SJCRH30 (cell line): ENCODE measurements at regions not wholly inside any gene's neighbourhood (a gene's known extent, or its start where the extent isn't known, plus 50 kb on each side); places are given as distances from the start of the nearest gene placed in this dataset.

Source experiments
- DNase-seq, 2 experiments: peaks; one replicate each; pipeline ENCODE4 v3.0.0-alpha.2; 2015 to 2020
- H3K27ac ChIP-seq: fragments of 250-450 bp; sonication (Bioruptor Pico); 2 replicates; pipeline ENCODE4 v1.5.1; 2020; ENCODE audit warnings: mild to moderate bottlenecking, moderate library complexity
- H3K27me3 ChIP-seq: fragments of 250-450 bp; sonication (Bioruptor Pico); 2 replicates; pipeline ENCODE4 v1.5.1; 2020; ENCODE audit warnings: mild to moderate bottlenecking, moderate library complexity
- H3K36me3 ChIP-seq: fragments of 250-450 bp; sonication (Bioruptor Pico); 2 replicates; pipeline ENCODE4 v1.5.1; 2020; ENCODE audit warnings: mild to moderate bottlenecking, moderate library complexity
- H3K4me1 ChIP-seq: fragments of 250-450 bp; sonication (Bioruptor Pico); 2 replicates; pipeline ENCODE4 v1.5.1; 2020; ENCODE audit warnings: mild to moderate bottlenecking, moderate library complexity
- H3K4me3 ChIP-seq: fragments of 250-450 bp; sonication (Bioruptor Pico); 2 replicates; pipeline ENCODE4 v1.5.1; 2020; ENCODE audit warnings: mild to moderate bottlenecking, moderate library complexity
- H3K9me3 ChIP-seq: fragments of 250-450 bp; sonication (Bioruptor Pico); replicated peaks from 2 replicates; pipeline ENCODE4 v1.5.1; 2020; ENCODE audit warnings: mild to moderate bottlenecking, moderate library complexity

DNA sequence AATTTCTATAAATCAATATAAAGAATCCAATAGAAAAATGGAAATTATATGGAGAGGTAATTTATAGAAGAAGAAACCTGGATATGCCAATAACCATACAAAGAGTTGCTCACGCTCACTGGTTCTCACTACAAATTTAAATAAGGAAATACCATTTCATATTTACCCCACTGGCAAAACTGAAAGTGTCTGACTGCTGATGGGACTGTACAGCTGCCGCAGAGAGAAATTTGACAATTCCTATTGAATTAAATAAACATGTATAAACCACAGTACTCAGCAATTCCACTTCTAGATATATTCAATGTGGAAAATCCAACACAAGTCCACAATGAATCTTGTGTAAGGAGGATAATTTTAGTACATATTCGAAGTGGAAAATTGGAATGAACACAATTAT lies 830.4 kb upstream of the GRAMD2B start:
- Histone ChIP-seq H3K4me3 (no peak overlapping the region), H3K9me3 (no peaks in the 10 kb centered on the region), H3K27ac (no peak overlapping the region), H3K4me1 (peaks cover 39% of the 10 kb centered on the region), H3K27me3 (no peaks in the 10 kb centered on the region), H3K36me3 (no peaks in the 10 kb centered on the region)
- peak in 1 of 2 experiments; percentile 22 for DNase-seq

DNA sequence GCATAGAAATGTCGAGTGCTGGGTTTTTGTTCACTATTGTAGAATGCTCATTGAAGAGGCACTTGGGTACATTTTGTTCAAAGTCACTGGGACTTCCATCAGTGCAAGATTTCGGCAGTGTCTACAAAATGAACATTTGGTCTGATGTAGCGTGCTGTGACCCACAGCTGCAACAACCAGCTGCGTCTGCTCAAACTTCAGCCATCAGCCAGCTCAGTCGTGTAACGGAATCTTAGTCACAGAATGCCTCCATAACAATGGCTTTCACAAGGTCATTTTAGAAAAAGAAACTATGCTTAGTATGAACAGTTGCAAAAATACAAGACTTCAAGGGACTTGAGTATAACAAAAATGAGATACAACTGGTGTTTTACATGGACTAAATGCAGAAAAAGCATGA lies 828.1 kb upstream of the GRAMD2B start:
- H3K27ac ChIP-seq, result peak overlapping the region; percentile 62
- peak; percentile 76 to 85 for DNase-seq
- no peaks in the 10 kb centered on the region for H3K27me3 ChIP-seq
- no peak overlapping the region for H3K4me3 ChIP-seq
- H3K4me1 ChIP-seq, result peaks cover 40% of the 10 kb centered on the region
- H3K36me3 ChIP-seq, result no peaks in the 10 kb centered on the region
- H3K9me3 ChIP-seq, result no peaks in the 10 kb centered on the region

DNA sequence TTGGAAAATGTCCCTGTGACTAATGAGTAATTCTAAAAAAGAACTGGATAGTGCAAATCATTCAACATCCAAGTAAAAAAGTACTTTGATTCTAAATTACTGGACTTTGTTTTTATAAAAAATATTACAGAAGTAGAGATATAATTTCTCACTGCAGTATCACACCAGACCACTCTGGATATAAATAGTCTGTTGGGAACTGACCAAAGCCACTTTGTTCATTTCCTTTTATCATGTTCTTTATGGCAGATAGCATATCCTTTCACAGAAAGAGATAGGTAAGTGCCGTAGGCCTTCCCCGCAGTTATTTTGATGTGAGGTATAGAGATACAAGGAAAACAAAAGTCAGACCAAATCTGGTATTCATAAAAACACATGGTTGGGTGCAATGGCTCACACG lies 827.4 kb upstream of the GRAMD2B start:
- Histone ChIP-seq H3K4me3 (no peak overlapping the region), H3K27ac (peak overlapping the region; percentile 62)
- no peak for DNase-seq

GRCh38 chr5:125597338-125597737 lies 825.9 kb upstream of the GRAMD2B start:
- DNase-seq, result peak; percentile 64 to 84
- Histone ChIP-seq H3K36me3 (no peaks in the 10 kb centered on the region), H3K4me3 (no peak overlapping the region), H3K27ac (peak overlapping the region; percentile 65), H3K4me1 (peaks cover 40% of the 10 kb centered on the region), H3K9me3 (no peaks in the 10 kb centered on the region), H3K27me3 (no peaks in the 10 kb centered on the region)

More for the DNA sequence above, 827.4 kb upstream of the GRAMD2B start:
- peaks cover 40% of the 10 kb centered on the region for H3K4me1 ChIP-seq
- H3K27me3 ChIP-seq, result no peaks in the 10 kb centered on the region
- H3K36me3 ChIP-seq, result no peaks in the 10 kb centered on the region
- H3K9me3 ChIP-seq, result no peaks in the 10 kb centered on the region

DNA sequence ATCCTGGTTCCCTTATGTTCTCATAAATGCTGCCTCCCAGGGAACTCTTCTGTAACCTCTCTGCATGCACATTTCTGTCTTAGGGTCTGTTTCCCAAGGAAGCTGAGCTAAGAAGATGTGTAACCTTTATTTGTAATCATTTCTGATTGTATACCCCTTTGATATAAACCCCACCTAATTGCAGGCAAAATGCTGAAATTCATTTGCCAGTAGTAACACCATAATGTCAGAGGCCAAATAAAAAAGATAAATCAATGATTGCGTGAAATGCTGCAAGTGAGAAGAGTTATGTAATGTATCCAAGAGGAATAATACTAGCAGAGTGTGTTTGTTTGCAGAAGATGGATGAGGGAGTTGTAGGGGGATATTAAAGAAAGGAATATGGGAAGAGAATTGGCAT lies 822.6 kb upstream of the GRAMD2B start:
- H3K27me3 ChIP-seq, result no peaks in the 10 kb centered on the region
- H3K36me3 ChIP-seq, result no peaks in the 10 kb centered on the region
- DNase-seq, result no peak

GRCh38 chr5:125602184-125602583 lies 821.0 kb upstream of the GRAMD2B start:
- DNase-seq, result no peak
- Histone ChIP-seq H3K27ac (no peak overlapping the region), H3K4me1 (peaks cover 6% of the 10 kb centered on the region), H3K36me3 (no peaks in the 10 kb centered on the region), H3K4me3 (no peak overlapping the region), H3K9me3 (no peaks in the 10 kb centered on the region), H3K27me3 (no peaks in the 10 kb centered on the region)

More for the DNA sequence above, 822.6 kb upstream of the GRAMD2B start:
- no peak overlapping the region for H3K4me3 ChIP-seq
- H3K9me3 ChIP-seq, result no peaks in the 10 kb centered on the region
- no peak overlapping the region for H3K27ac ChIP-seq
- H3K4me1 ChIP-seq, result peaks cover 22% of the 10 kb centered on the region

GRCh38 chr5:125603321-125603720 lies 819.9 kb upstream of the GRAMD2B start:
- Histone ChIP-seq H3K27ac (no peak overlapping the region), H3K27me3 (no peaks in the 10 kb centered on the region), H3K9me3 (no peaks in the 10 kb centered on the region), H3K36me3 (no peaks in the 10 kb centered on the region), H3K4me1 (no peaks in the 10 kb centered on the region), H3K4me3 (no peak overlapping the region)
- no peak for DNase-seq

DNA sequence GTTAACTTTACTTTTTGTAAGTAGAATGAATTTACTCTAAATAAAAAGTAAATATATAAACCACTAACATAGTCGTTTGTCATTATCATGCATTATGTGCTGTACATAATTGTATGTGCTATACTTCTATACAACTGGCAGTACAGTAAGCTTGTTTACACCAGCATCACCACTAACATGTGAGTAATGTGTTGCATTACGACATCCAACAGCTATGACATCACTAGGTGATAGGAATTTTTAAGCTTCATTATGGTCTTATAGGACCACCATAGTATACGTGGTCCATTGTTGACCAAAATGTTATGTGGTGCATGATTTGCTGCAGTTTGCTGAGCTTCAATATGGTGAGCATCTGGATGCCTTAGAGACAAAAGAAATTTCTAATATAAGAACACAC lies 819.1 kb upstream of the GRAMD2B start:
- H3K36me3 ChIP-seq, result no peaks in the 10 kb centered on the region
- no peaks in the 10 kb centered on the region for H3K27me3 ChIP-seq
- no peak overlapping the region for H3K27ac ChIP-seq
- DNase-seq, result no peak
- H3K9me3 ChIP-seq, result no peaks in the 10 kb centered on the region
- no peak overlapping the region for H3K4me3 ChIP-seq
- no peaks in the 10 kb centered on the region for H3K4me1 ChIP-seq

DNA sequence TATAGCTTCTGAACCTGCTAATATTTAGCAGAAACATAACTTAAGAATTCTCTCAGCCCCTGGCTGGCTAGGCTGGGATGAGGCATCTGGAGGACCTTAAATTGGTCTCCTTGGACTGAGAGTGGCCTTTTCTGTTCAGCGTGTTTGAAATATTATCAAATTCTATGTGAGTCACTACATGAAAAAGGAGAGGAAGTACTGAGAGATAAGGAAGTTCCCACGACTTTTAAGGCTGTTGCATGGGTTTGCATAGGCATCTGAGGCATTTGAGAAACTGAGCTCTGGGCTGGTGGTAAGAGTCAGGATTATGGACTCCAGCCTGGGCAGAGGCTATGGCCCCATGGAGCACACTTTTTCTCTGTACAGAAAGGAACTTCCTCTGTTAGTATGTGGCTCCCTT lies 816.2 kb upstream of the GRAMD2B start:
- Histone ChIP-seq H3K4me1 (no peaks in the 10 kb centered on the region), H3K36me3 (no peaks in the 10 kb centered on the region), H3K27ac (no peak overlapping the region), H3K9me3 (no peaks in the 10 kb centered on the region), H3K27me3 (no peaks in the 10 kb centered on the region), H3K4me3 (no peak overlapping the region)
- DNase-seq, result no peak

DNA sequence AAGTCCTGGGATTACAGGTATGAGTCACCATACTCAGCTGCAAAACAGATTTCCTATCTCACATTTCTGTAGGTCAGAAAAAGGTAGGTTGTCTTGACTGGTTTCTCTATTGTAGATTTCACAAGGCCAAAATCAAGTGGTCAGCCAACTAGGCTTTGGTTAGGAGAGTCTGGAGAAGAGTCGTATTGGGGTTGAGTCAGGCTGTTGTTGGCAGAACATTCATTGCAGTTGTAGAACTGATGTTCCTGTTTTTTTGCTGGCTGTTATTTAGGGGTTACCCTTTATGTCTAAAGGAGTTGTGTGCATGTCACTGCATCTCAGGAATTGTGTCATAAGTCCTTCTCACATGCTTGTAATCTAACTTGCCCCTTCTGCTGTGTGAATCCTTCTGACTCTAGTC lies 814.2 kb upstream of the GRAMD2B start:
- no peak overlapping the region for H3K4me3 ChIP-seq
- no peak for DNase-seq
- H3K27ac ChIP-seq, result no peak overlapping the region
- H3K9me3 ChIP-seq, result no peaks in the 10 kb centered on the region
- H3K4me1 ChIP-seq, result peaks cover 6% of the 10 kb centered on the region; the same call in 1 of the 2 replicates
- H3K36me3 ChIP-seq, result no peaks in the 10 kb centered on the region
- no peaks in the 10 kb centered on the region for H3K27me3 ChIP-seq

- DNase-seq, result no peak
- no peaks in the 10 kb centered on the region for H3K27me3 ChIP-seq
- no peak overlapping the region for H3K4me3 ChIP-seq
- H3K36me3 ChIP-seq, result no peaks in the 10 kb centered on the region
- H3K27ac ChIP-seq, result no peak overlapping the region
- no peaks in the 10 kb centered on the region for H3K9me3 ChIP-seq
- H3K4me1 ChIP-seq, result peaks cover 6% of the 10 kb centered on the region; the same call in 1 of the 2 replicates
Observed at GRCh38 chr5:125610892-125611291, 812.3 kb upstream of the GRAMD2B start.

DNA sequence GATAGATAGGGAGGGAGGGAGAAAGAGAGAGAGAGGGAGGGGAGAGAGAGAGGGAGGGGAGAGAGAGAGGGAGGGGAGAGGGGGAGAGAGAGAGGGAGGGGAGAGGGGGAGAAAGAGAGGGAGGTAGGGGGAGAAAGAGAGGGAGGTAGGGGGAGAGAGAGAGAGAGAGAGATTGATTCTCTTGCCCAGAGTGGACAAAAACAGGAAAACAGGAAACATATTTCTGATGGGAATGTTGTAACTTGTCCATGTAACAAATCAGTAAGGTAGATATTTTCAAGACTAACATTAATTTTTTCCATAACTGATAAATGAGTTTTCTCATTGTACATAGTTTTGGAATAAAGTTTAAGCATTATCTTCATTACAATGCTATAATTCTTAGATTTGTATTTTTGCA lies 811.7 kb upstream of the GRAMD2B start:
- Histone ChIP-seq H3K27me3 (no peaks in the 10 kb centered on the region), H3K27ac (no peak overlapping the region), H3K36me3 (no peaks in the 10 kb centered on the region), H3K9me3 (no peaks in the 10 kb centered on the region), H3K4me3 (no peak overlapping the region), H3K4me1 (peaks cover 6% of the 10 kb centered on the region; the same call in 1 of the 2 replicates)
- DNase-seq, result no peak

DNA sequence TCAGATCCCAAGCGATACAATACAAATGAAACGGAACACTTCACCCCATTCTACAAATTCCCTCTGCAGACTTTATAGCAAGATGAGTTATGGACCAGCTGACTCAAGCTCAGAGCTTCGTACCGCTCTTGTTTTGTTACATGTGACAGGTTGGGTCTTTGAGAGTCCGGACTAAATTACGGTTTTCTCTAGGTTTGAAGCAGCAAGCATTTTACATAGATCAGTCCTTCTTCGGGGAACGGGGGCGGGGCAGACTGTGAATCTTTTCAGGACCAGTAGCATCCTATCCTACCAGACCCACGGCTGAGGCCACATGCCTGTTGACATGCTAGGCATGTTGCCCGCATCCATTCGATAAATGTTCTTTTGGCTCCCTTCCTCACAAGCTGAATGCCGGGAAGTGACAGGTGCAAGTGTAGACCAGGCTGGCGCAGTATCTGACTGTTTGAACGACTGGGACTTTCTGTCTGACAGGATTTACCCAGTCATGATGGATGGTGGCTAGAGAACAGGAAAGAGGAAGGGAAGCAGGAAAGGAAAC lies 811.0 kb upstream of the GRAMD2B start:
- no peak overlapping the region for H3K4me3 ChIP-seq
- H3K4me1 ChIP-seq, result peaks cover 6% of the 10 kb centered on the region; the same call in 1 of the 2 replicates
- no peaks in the 10 kb centered on the region for H3K27me3 ChIP-seq
- peak; percentile 21 to 53 for DNase-seq
- H3K36me3 ChIP-seq, result no peaks in the 10 kb centered on the region
- no peak overlapping the region for H3K27ac ChIP-seq
- H3K9me3 ChIP-seq, result no peaks in the 10 kb centered on the region

- Histone ChIP-seq H3K27ac (no peak overlapping the region), H3K9me3 (no peaks in the 10 kb centered on the region), H3K36me3 (no peaks in the 10 kb centered on the region), H3K4me1 (peaks cover 6% of the 10 kb centered on the region; the same call in 1 of the 2 replicates), H3K27me3 (no peaks in the 10 kb centered on the region), H3K4me3 (no peak overlapping the region)
- DNase-seq, result no peak
Observed at GRCh38 chr5:125612776-125613175, 810.4 kb upstream of the GRAMD2B start.

DNA sequence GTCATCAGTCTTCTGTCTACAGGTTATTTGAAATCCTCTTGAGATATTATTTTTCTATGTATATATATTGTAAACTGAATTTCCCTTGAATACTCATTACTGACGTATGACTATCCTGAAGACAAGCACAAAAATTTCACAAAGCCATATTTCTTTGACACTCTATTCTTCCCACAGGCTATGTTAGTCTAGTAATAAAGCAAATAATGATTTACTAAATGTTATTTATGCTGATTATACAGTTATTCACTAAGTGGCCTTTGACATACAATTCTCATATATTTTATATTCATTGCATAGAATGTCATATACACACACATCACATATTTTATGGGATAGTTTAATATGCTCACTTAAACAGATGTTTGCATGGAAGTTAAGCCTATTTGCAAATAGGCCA lies 793.0 kb upstream of the GRAMD2B start:
- H3K27me3 ChIP-seq, result no peaks in the 10 kb centered on the region
- no peak overlapping the region for H3K4me3 ChIP-seq
- DNase-seq, result no peak
- H3K36me3 ChIP-seq, result no peaks in the 10 kb centered on the region
- H3K9me3 ChIP-seq, result no peaks in the 10 kb centered on the region
- H3K27ac ChIP-seq, result no peak overlapping the region
- no peaks in the 10 kb centered on the region for H3K4me1 ChIP-seq

GRCh38 chr5:125633523-125633922 lies 789.7 kb upstream of the GRAMD2B start:
- no peak for DNase-seq
- Histone ChIP-seq H3K27me3 (no peaks in the 10 kb centered on the region), H3K4me1 (peaks cover 10% of the 10 kb centered on the region), H3K27ac (no peak overlapping the region), H3K36me3 (no peaks in the 10 kb centered on the region), H3K9me3 (no peaks in the 10 kb centered on the region), H3K4me3 (no peak overlapping the region)
